ENCODE measurements at regions not wholly inside any gene's neighbourhood (a gene's known extent, or its start where the extent isn't known, plus 50 kb on each side); places are given as distances from the start of the nearest gene placed in this dataset.

DNA sequence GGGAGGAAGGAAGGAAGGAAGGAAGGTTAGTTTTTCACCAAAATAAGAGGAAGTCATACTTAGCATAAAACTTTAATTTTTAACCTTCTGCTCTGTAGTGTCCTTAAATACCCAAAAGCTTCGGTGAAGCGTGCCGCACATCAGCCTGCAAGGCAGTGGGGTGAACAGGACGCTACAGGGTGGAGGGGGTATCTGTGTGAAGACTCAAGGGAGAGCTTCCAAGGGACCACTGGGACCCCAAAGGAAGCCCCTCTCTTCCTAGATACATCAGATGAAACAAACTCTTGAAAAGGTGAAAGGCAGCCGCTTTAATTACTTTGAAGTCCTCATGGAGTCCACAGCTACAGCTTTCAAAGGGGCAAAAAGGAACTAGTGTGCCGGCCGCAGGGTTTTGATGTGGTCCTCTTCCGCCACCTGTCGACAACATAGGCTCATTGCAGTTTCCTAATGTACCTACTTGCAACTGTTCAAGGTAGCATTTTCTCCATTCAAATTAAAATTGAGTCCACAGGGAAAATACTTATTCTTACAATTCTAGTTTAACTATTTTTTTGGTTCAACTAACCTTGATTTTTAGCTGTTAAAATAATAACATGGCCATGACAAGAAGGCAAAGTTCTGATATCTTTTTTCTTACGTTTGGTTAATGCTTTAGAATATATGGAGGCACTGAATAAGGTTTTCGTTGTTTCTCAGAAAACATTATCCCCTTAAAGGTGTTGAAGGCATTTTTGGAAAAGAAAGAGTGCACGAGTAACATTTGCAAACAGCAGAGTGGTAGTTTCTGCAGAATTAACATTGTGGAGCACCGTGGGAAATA lies 135.0 kb upstream of the RIPOR2 start:
- TF ChIP-seq POLR2A (IDR thresholded peaks at IDR 0.05) (no peak), EP300 (IDR thresholded peaks at IDR 0.05) (no peak)
- TF ChIP-seq, protein P1, sequence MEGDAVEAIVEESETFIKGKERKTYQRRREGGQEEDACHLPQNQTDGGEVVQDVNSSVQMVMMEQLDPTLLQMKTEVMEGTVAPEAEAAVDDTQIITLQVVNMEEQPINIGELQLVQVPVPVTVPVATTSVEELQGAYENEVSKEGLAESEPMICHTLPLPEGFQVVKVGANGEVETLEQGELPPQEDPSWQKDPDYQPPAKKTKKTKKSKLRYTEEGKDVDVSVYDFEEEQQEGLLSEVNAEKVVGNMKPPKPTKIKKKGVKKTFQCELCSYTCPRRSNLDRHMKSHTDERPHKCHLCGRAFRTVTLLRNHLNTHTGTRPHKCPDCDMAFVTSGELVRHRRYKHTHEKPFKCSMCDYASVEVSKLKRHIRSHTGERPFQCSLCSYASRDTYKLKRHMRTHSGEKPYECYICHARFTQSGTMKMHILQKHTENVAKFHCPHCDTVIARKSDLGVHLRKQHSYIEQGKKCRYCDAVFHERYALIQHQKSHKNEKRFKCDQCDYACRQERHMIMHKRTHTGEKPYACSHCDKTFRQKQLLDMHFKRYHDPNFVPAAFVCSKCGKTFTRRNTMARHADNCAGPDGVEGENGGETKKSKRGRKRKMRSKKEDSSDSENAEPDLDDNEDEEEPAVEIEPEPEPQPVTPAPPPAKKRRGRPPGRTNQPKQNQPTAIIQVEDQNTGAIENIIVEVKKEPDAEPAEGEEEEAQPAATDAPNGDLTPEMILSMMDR (IDR thresholded peaks at IDR 0.05) = peak; percentile 79 to 92 (median 89)
